AG09309 (cell line): ENCODE measurements at regions not wholly inside any gene's neighbourhood (a gene's known extent, or its start where the extent isn't known, plus 50 kb on each side); places are given as distances from the start of the nearest gene placed in this dataset.
"Not testable (repeated sequence)": the region's sequence is repeated elsewhere in the genome, so short reads cannot be mapped to it uniquely, and the experiment has no call there.

ENCODE experiments used
- DNase-seq: peaks from one replicate; pipeline ENCODE4 v3.0.0-alpha.2; 2010; ENCODE audit warnings: low read depth
- H3K4me3 ChIP-seq: 2 replicates; pipeline ENCODE4 v1.5.1; 2011; ENCODE audit warnings: mild to moderate bottlenecking, low read depth, low read length, moderate library complexity; ENCODE audit not compliant: control insufficient read depth
- CTCF ChIP-seq: IDR thresholded peaks from 2 replicates; pipeline ENCODE4 v1.5.1; 2011; ENCODE audit warnings: mild to moderate bottlenecking, low read depth, low read length, inconsistent platforms; ENCODE audit not compliant: insufficient read depth, control insufficient read depth; ENCODE audit errors: missing control alignments

DNA sequence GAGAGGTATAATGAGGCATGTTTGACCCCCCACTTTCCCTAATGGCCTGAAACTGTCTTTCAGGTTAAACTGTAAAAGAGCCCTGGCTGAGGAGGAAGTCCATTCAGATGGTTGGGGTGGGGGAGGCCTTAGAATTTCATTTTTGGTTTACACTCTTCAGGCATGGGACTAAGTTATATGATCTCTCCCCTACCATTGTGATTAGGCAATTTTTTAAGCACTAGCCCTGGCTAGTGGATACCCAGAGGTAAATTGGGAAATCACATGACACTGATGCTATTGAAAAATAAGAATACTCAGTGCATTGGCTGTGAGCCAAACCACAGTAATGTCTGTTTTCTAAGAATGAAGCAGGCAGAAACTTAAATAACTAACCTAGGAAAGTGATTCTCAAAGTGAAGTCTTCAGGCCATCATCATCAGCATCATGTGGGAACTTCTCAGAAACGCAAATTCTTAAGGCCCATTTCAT is 149.7 kb downstream of the RRAGB start:
- DNase-seq, result no peak
- no peak for TF ChIP-seq CTCF
- H3K4me3 ChIP-seq, result no peak overlapping the region

DNA sequence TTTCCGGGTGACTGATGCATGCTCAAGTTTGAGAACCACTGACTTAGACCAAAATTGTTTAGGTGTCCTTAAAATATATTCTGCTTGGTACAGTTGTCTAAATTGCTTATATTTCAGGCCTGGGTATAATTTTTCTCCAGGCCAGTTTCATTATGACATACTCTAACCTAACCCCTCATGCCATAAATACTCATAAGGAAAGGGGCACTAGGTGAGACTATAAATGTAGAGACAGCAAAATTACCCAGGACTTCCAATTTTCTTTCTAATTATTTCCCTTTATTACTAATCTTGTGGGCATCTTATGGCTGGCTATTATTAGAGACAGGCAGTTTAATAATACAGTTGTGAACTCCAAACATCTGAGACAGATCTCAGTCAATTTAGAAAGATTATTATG is 150.2 kb downstream of the RRAGB start:
- DNase-seq, result no peak
- TF ChIP-seq CTCF, result no peak
- no peak overlapping the region for H3K4me3 ChIP-seq

DNA sequence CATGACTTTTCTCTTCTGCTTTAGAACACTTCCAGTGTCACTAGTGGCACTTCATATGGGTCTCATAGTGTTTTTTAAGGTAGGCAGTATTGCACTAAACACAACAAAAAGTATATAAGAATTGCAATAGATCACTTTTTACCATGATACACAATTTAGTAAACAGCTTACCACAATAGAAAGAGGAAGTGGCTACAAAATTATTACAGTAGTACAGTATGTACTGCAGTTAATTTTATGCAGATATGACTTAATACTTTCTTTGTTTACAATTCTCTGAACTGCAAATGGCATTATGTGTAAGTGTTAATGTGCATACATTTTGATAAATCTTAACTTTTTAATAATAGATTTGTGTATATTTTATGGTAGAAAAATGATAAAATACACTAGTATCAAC is 157.3 kb downstream of the RRAGB start:
- no peak for DNase-seq
- TF ChIP-seq CTCF, result no peak
- H3K4me3 ChIP-seq, result no peak overlapping the region

DNA sequence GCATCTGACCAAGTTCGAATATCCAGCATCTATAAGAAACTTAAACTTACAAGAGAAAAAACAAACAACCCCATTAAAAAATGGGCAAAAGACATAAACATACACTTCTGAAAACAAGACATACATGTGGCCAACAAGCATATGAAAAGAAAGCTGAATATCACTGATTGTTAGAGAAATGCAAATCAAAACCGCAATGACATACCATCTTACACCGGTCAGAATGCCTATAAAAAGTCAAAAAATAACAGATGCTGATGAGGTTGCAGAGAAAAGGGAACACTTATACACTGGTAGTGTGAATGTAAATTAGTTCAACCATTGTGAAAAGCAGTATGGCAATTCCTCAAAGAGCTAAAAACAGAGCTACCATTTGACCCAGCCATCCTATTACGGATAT is 166.0 kb downstream of the RRAGB start:
- DNase-seq, result not testable (repeated sequence)

DNA sequence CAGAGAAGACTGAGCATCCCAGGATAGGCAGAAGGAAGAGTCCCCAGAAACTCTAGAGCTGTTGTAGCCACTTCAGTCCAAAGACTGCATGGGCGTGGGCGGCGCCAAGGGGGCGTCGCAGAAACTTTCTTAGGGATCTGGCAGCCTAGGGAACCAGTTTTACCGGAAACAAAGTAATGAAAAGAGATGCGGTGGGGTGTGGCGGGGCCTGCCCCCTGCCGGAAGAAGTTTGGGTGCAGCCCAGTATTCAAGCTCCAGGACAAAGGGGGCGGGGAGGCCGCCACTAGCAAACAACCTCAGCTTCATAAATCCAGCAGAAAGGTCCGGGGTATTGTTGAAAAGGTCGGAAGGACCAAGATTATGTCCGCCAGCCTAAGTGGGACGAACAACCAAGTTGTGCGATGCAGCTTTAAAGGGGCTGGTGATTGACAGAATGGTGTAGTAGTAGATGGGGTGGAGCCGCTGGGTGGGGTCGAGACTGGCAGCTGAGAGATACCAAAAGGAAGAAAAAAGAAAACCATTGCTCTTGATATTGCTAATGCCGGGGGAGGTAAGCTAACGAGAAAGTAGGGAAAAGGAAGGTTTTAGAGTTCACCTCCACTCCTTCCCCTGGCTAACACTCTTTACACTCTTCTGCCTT is 190.5 kb downstream of the RRAGB start:
- peak overlapping the region; percentile 58 for H3K4me3 ChIP-seq
- DNase-seq, result no peak
- TF ChIP-seq CTCF, result peak; percentile 27

More for the DNA sequence above, 166.0 kb downstream of the RRAGB start:
- not testable (repeated sequence) for H3K4me3 ChIP-seq

- DNase-seq, result no peak
- H3K4me3 ChIP-seq, result peak overlapping the region; percentile 58
- no peak for TF ChIP-seq CTCF
These were observed 191.2 kb downstream of the RRAGB start for GRCh38 chrX:55908661-55909212.

- DNase-seq, result no peak
- TF ChIP-seq CTCF, result no peak
These were observed 202.0 kb downstream of the RRAGB start for GRCh38 chrX:55919367-55920221.

More at GRCh38 chrX:55919367-55920221, 202.0 kb downstream of the RRAGB start:
- no peak overlapping the region for H3K4me3 ChIP-seq
